ENCODE measurements at regions not wholly inside any gene's neighbourhood (a gene's known extent, or its start where the extent isn't known, plus 50 kb on each side); places are given as distances from the start of the nearest gene placed in this dataset.
A peak's percentile ranks its signal among the peaks of the same experiment; 100 is the strongest.

GRCh38 chr18:78758496-78758895 lies 221.1 kb upstream of the SALL3 start:
- H3K4me3 ChIP-seq: no peak overlapping the region
- H3K36me3 ChIP-seq: no peaks in the 10 kb centered on the region
- peak; percentile 5 to 12 for DNase-seq (ENCODE audit: low spot score in 2 of 2)
- no peaks in the 10 kb centered on the region for H3K9me3 ChIP-seq
- intact Hi-C loops (cut with DNase I; ENCODE audit: low total_unique reads): no loop called here
- no peaks in the 10 kb centered on the region for H3K27me3 ChIP-seq
- no peak overlapping the region for H3K27ac ChIP-seq
- no peaks in the 10 kb centered on the region for H3K4me1 ChIP-seq
- TF ChIP-seq CTCF (IDR thresholded peaks at IDR 0.05) (no peak), POLR2AphosphoS5 (IDR thresholded peaks at IDR 0.05) (no peak), POLR2A (IDR thresholded peaks at IDR 0.05) (no peak)

GRCh38 chr18:78762753-78763152 lies 216.9 kb upstream of the SALL3 start:
- peak in 1 of 2 donors; percentile 9 for DNase-seq (ENCODE audit: low spot score in 2 of 2)
- H3K9me3 ChIP-seq: no peaks in the 10 kb centered on the region
- H3K4me3 ChIP-seq: no peak overlapping the region
- H3K27me3 ChIP-seq: peaks cover 0 to 9% of the 10 kb centered on the region in 2 donors
- H3K4me1 ChIP-seq: no peaks in the 10 kb centered on the region
- TF ChIP-seq POLR2A (IDR thresholded peaks at IDR 0.05) (no peak), CTCF (IDR thresholded peaks at IDR 0.05) (no peak), POLR2AphosphoS5 (IDR thresholded peaks at IDR 0.05) (no peak)
- no peaks in the 10 kb centered on the region for H3K36me3 ChIP-seq
- no peak overlapping the region for H3K27ac ChIP-seq
- intact Hi-C loops (cut with DNase I; ENCODE audit: low total_unique reads): no loop called here

GRCh38 chr18:78764544-78764943 lies 215.1 kb upstream of the SALL3 start:
- peak in 1 of 2 donors; percentile 4 for DNase-seq (ENCODE audit: low spot score in 2 of 2)
- Histone ChIP-seq H3K36me3 (no peaks in the 10 kb centered on the region), H3K4me3 (no peak overlapping the region), H3K27ac (no peak overlapping the region), H3K27me3 (peaks cover 0 to 24% of the 10 kb centered on the region in 2 donors), H3K9me3 (no peaks in the 10 kb centered on the region), H3K4me1 (no peaks in the 10 kb centered on the region)
- intact Hi-C loops (cut with DNase I; ENCODE audit: low total_unique reads): no loop called here
- TF ChIP-seq POLR2A (IDR thresholded peaks at IDR 0.05) (no peak), CTCF (IDR thresholded peaks at IDR 0.05) (no peak), POLR2AphosphoS5 (IDR thresholded peaks at IDR 0.05) (no peak)

GRCh38 chr18:78765142-78765541 lies 214.5 kb upstream of the SALL3 start:
- intact Hi-C loops (cut with DNase I; ENCODE audit: low total_unique reads): no loop called here
- Histone ChIP-seq H3K36me3 (no peaks in the 10 kb centered on the region), H3K4me3 (no peak overlapping the region), H3K27ac (no peak overlapping the region), H3K9me3 (no peaks in the 10 kb centered on the region), H3K27me3 (peaks cover 0 to 24% of the 10 kb centered on the region in 2 donors), H3K4me1 (no peaks in the 10 kb centered on the region)
- TF ChIP-seq POLR2A (IDR thresholded peaks at IDR 0.05): no peak
- TF ChIP-seq CTCF (IDR thresholded peaks at IDR 0.05): no peak
- TF ChIP-seq POLR2AphosphoS5 (IDR thresholded peaks at IDR 0.05): no peak
- DNase-seq (ENCODE audit: low spot score in 2 of 2): no peak

GRCh38 chr18:78765637-78766281 lies 213.9 kb upstream of the SALL3 start:
- TF ChIP-seq POLR2AphosphoS5 (IDR thresholded peaks at IDR 0.05) (no peak), CTCF (IDR thresholded peaks at IDR 0.05) (no peak), POLR2A (IDR thresholded peaks at IDR 0.05) (no peak)
- H3K4me1 ChIP-seq: no peaks in the 10 kb centered on the region
- H3K27me3 ChIP-seq: peaks cover 0 to 25% of the 10 kb centered on the region in 2 donors
- H3K36me3 ChIP-seq: no peaks in the 10 kb centered on the region
- no peak overlapping the region for H3K4me3 ChIP-seq
- H3K9me3 ChIP-seq: no peaks in the 10 kb centered on the region
- no peak overlapping the region for H3K27ac ChIP-seq
- intact Hi-C loops (cut with DNase I; ENCODE audit: low total_unique reads): no loop called here
- DNase-seq (ENCODE audit: low spot score in 2 of 2): peak in 1 of 2 donors; percentile 5
